H1 (cell line): ENCODE measurements at regions not wholly inside any gene's neighbourhood (a gene's known extent, or its start where the extent isn't known, plus 50 kb on each side); places are given as distances from the start of the nearest gene placed in this dataset.

Experiments used
- KDM1A ChIP-seq: fragments of 200-600, 300-600 bp; sonication (generic); IDR thresholded peaks from 2 replicates; pipeline ENCODE4 v1.7.1; 2016; ENCODE audit warnings: mild to moderate bottlenecking, low read length, borderline replicate concordance
- KDM4A ChIP-seq: IDR thresholded peaks from one replicate; pipeline ENCODE4 v1.7.1; 2012; ENCODE audit warnings: low read depth, mild to moderate bottlenecking, moderate library complexity, low read length, inconsistent platforms; ENCODE audit not compliant: severe bottlenecking
- KDM5A ChIP-seq: fragments of 200-600 bp; IDR thresholded peaks from 2 replicates; pipeline ENCODE4 v1.7.1; 2012; ENCODE audit warnings: mild to moderate bottlenecking, low read length, inconsistent platforms, mixed read lengths
- RXRA ChIP-seq: IDR thresholded peaks from 2 replicates; pipeline ENCODE4 v1.6.1; 2011; ENCODE audit warnings: low read depth, mild to moderate bottlenecking, low read length, moderate library complexity; ENCODE audit not compliant: insufficient read depth
- TBP ChIP-seq: IDR thresholded peaks from 2 replicates; pipeline ENCODE4 v1.6.1; 2011; ENCODE audit warnings: low read depth, low read length, improper control_type of control experiment
- ZNF274 ChIP-seq: IDR thresholded peaks from 2 replicates; pipeline ENCODE4 v1.7.0; 2012; ENCODE audit warnings: low read length, borderline replicate concordance; ENCODE audit errors: extremely low read depth

DNA sequence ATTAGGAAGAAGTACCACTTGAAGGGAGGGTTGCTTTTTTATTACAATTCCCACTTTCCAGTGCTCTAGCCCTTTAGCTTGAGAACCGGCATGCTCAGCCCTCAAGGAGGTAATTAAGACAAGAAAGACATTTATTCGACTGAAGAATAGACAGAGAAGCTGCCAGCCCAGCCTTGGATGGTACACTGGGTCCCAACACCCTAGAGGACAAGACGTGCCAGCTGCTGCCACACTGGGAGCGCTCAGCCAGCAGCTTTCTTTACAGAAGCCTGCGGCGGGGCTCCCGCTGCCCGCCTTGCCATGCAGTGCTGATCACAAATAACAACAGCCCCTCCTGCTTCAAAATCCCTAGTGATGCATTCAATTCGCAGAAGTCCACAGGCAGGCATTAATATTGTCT, 746.3 kb upstream of the RAB6C start (continued):
- no peak for TF ChIP-seq KDM1A
- TF ChIP-seq KDM4A, result no peak
- no peak for TF ChIP-seq TBP
- TF ChIP-seq ZNF274, result no peak
- TF ChIP-seq KDM5A, result no peak
- no peak for TF ChIP-seq RXRA
